Pons (tissue), 1 donor: ENCODE measurements at regions not wholly inside any gene's neighbourhood (a gene's known extent, or its start where the extent isn't known, plus 50 kb on each side); places are given as distances from the start of the nearest gene placed in this dataset.

Source experiments
- DNase-seq: peaks from one replicate; pipeline ENCODE4 v3.0.0-alpha.2; 2016; ENCODE audit warnings: low spot score

- no peak for DNase-seq
Measured at GRCh38 chr2:19846567-19846966, 55.2 kb downstream of the TTC32 start.

GRCh38 chr2:19846030-19846429 lies 55.8 kb downstream of the TTC32 start:
- no peak for DNase-seq

GRCh38 chr2:19845323-19845920 lies 56.4 kb downstream of the TTC32 start:
- no peak for DNase-seq

- no peak for DNase-seq
Measured at GRCh38 chr2:19844750-19845149, 57.0 kb downstream of the TTC32 start.

DNA sequence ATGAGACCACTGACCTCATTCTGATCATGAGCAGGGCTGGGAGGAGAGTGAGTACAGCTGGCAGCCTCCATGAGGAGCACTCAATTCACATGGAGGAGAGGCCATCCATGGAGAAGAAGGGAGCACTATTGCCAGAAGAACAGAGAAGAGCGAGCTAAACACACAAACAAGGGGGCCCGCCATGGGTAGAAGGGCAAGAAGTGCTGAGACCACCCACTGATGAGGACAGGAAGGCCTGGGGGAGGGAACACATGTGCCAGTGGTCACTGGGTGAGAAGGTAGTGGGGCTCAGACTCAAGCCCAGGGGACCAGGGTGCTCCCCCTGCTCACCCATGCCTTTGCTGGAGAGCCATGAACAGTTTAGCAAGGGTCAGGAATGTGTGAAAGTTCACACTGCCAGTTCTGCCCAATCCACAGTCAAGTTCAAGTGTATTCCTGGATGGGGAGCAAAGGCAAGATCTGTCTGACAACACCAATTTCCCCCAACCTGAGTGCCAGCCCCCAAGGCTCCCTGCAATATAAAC lies 57.7 kb downstream of the TTC32 start:
- no peak for DNase-seq

- no peak for DNase-seq
Measured at GRCh38 chr2:19841918-19842693, 59.7 kb downstream of the TTC32 start.

DNA sequence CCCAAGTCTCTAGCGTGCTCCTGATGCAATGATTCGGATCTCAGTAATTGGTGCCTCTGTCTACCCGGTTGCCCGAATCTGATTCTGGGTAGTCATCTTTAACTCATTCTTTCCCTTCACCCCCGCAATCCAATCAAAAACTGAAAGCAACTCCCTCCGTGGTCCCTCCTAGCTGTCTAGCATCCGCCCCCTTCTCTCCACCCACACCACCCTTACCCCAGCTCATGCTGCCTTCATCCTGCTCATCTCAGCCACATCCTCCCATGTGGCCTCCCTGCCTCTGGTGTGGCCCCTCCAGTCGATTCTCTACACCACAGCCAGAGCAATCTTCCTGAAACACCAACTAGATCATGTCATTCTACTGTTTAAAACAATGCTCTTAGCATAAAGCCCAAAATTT lies 62.3 kb downstream of the TTC32 start:
- DNase-seq, result no peak

DNA sequence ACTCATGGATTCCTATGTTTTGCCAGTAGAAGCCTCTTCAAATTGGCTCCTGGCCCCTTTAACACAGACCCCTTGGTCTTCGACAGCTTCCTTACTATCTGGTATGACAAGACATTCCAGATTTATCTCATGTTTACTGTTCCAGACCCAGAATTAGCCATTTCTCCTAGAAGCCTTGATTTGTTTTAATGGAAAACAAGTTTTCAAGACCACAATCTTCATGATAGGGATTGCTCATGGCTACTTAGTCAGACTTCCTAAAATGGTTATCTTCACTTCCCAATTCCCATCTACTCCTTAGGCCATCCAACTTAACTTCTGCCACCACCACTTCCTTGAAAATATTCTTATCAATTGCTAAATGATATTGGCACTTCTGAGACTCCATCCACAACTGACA lies 63.2 kb downstream of the TTC32 start:
- DNase-seq, result no peak

DNA sequence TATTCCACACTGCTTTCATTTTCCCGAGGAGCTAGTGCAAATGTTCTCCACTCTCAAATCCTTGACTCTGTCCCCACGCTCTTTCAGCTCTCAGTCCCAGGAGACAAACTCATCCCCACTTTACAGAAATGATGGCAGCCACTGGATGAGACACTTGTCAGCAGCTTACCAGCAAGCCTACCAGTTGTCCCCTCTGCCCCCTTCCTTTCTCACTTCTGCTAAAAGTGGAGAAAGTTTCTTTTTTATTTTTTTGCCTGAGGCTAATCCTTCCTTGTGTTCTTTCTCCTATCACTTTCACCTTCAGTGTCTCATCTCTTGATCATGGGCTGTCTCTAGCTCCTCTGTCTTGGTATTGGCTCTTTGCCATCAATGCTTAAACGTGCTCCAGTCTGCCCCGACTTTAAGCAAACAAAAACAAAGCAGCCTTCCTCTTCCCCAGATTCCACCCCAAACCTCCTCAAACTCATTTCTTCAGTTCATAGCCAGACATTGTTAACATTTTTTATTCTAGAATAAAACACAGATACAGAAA lies 64.5 kb downstream of the TTC32 start:
- no peak for DNase-seq

DNA sequence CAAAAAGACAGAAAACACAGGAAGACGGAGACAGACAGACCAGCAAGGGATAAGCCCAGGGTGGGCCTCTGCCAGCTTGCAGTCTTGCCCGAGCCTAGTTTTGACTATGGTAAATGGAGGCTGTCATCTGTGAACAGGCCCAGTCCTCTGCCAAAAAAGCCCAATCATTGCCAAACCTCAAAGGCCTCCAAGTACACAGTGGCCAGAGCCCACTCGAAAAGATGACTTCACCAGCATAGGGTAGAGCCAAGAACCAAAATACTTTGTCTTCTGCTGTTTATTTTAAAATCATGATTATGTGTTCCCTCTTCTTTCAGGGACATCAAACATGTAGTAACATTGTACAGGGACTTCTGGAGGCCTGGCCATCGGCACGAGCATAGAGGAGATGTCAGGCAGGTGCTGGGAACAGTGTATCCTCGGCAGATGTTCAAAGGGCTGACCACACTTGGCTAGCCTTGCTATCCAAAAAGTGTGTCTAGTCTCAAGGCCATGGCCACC lies 66.0 kb downstream of the TTC32 start:
- no peak for DNase-seq

- DNase-seq, result no peak
Measured at GRCh38 chr2:19833978-19834377, 67.8 kb downstream of the TTC32 start.

- no peak for DNase-seq
Measured at GRCh38 chr2:19829672-19830071, 72.1 kb downstream of the TTC32 start.

DNA sequence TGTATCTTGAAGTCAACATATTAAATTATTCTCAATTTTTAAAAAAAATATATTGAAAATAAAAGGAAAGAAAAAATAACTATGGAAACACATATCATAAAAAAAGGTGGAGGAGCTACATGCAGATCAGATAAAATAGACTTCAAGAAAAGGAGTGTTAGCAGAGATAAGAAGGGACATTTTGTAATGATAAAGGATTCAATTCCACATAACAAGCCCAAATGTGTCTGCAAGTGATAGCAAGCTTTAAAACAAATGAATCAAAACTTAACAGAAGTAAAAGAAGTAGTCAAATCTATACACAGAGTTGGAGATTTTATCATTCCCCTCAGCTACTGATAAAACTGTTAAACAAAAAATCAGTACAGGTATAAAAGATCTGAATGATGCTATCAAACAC lies 74.9 kb downstream of the TTC32 start:
- DNase-seq, result no peak

GRCh38 chr2:19823507-19823906 lies 78.3 kb downstream of the TTC32 start:
- no peak for DNase-seq

DNA sequence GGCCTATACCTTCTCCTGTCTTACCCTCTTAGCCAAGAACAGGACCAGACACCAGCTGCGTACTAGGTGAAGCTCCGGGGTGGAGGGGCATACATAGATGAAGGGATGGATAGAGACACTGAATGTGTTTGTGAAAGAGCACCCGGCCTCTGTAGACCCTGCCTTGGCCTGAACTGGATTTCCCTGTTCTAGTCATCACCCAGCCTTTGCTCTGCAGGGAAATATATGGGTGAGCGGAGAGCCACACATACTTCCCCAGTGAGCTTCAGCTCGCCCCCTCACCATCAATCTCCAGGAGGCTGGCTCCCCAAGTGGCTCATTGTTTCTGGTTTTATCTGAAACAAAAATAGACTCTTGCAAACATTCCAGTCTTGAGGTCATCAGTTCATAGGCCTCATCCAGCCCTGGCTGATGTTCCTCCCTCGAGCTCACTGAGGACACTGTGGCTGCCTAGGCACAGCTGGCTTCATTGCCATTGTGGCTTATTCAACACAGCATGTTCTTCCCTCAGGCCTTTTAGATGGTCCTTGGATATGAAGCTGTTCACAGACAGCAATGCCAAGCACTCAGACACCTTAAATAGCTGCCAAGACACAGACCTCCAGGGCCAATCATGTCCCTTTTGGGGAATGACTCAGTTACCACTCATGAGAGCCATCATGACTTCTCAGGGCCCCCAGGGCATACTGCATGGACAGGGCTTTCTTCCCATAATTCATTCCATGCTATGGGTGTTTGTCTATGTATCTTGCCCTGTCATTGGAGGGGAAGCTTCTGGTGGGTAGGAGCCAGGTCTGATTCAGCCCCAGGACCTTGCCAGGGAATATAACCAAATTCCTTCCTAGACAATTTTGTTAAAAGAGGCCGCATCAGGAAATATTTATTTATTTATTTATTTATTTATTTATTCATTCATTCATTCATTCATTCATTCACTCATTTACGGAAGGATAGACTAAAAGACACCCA lies 82.4 kb downstream of the TTC32 start:
- no peak for DNase-seq

GRCh38 chr2:19818543-19818942 lies 83.2 kb downstream of the TTC32 start:
- no peak for DNase-seq

- DNase-seq, result no peak
Measured at GRCh38 chr2:19818039-19818438, 83.7 kb downstream of the TTC32 start.

DNA sequence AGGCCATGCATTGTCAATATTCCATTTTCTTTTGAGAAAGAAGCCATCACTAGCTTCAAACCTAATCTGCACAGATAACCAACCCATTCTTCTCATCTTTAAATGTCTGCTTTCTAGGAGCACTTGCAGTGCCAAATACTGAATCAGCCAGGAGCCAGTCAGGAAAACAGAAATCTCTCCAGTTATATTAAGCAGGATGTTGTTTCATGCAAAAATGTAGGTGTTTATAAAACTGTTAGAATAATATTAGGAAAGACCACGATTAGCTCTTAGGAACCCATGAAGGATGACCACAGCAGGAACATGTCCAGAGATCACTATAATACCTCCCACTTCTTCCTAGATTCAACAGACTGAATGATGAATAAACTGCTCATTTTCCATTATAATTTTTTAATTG lies 86.0 kb downstream of the TTC32 start:
- DNase-seq, result no peak

GRCh38 chr2:19812166-19812565 lies 89.6 kb downstream of the TTC32 start:
- no peak for DNase-seq

DNA sequence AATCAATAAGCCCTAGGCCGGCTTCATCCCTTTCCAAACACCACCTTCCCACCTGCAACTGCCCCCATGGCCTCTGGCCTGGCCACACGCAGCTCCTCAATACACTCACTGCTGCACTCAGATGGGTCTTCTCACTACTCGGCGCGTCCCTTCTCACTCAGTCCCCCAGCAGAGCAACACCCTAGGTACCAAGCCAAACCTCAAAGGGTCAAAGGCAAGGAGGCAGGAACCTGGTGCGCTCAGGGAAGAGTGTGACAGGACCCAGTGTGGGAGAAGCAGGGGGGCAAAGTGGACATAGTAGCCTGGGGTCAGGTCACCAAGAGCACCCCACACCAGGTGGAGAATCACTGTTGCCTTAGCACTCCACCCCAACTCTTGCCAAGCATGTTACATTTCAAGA lies 90.6 kb downstream of the TTC32 start:
- no peak for DNase-seq

- DNase-seq, result no peak
Measured at GRCh38 chr2:19810637-19811036, 91.1 kb downstream of the TTC32 start.

DNA sequence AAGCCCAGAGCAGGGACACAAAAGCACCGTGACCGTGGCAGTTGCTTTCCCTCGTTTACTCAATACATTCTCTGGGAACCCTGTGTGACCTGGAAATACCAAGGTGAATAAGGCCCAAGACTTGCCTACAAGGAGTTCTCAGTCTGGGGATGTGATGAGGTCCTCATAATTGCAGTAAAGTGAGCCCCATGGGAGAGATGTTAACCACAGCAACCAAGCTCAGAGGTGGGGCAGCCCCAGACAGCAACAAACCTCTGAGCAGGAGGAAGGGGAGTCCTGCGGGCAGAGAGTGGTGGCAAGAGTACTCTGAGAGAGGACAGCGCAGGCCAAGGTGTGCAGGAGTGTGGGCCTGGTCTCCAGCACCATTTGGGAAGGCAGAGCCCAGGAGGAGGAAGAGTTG lies 91.6 kb downstream of the TTC32 start:
- no peak for DNase-seq
